ACHN (cell line): ENCODE measurements at regions not wholly inside any gene's neighbourhood (a gene's known extent, or its start where the extent isn't known, plus 50 kb on each side); places are given as distances from the start of the nearest gene placed in this dataset.
"Not testable (repeated sequence)": the region's sequence is repeated elsewhere in the genome, so short reads cannot be mapped to it uniquely, and the experiment has no call there.

ENCODE experiments used
- DNase-seq: peaks from one replicate; pipeline ENCODE4 v3.0.0-alpha.2; 2015
- in situ Hi-C: cut with HindIII; loops from 2 replicates; pipeline ENCODE4 v1.10.0; 2017; ENCODE audit warnings: low sequenced_read_pairs, low pct_ligation_motif_present, low pct_unique_long_range_greater_than_20kb

- in situ Hi-C loops, result no loop called here
- no peak for DNase-seq
These were observed 84.0 kb downstream of the HFE start for GRCh38 chr6:26170951-26171841.

- peak; percentile 51 for DNase-seq
- in situ Hi-C loops, result no loop called here
These were observed 85.4 kb downstream of the HFE start for GRCh38 chr6:26172608-26172968.

- DNase-seq, result no peak
- in situ Hi-C loops, result no loop called here
These were observed 86.6 kb downstream of the HFE start for GRCh38 chr6:26173836-26174145.

- DNase-seq, result no peak
- in situ Hi-C loops, result no loop called here
These were observed 87.8 kb downstream of the HFE start for GRCh38 chr6:26175033-26175427.

- peak; percentile 74 for DNase-seq
- in situ Hi-C loops, result no loop called here
These were observed 88.4 kb downstream of the HFE start for GRCh38 chr6:26175428-26176181.

GRCh38 chr6:26179675-26180074, 92.4 kb downstream of the HFE start:
- in situ Hi-C loops, result no loop called here
- no peak for DNase-seq

- in situ Hi-C loops, result no loop called here
- no peak for DNase-seq
These were observed 93.1 kb downstream of the HFE start for GRCh38 chr6:26180346-26180745.

GRCh38 chr6:26183237-26183580, 96.0 kb downstream of the HFE start:
- in situ Hi-C loops, result no loop called here
- no peak for DNase-seq

GRCh38 chr6:26183581-26184366, 96.5 kb downstream of the HFE start:
- in situ Hi-C loops, result no loop called here
- peak; percentile 90 for DNase-seq

GRCh38 chr6:26184367-26184891, 97.2 kb downstream of the HFE start:
- in situ Hi-C loops, result no loop called here
- DNase-seq, result no peak

GRCh38 chr6:26185004-26185403, 97.8 kb downstream of the HFE start:
- no peak for DNase-seq
- in situ Hi-C loops, result no loop called here

- in situ Hi-C loops, result no loop called here
- DNase-seq, result no peak
These were observed 98.6 kb downstream of the HFE start for GRCh38 chr6:26185802-26186201.

GRCh38 chr6:26186652-26187051, 99.4 kb downstream of the HFE start:
- in situ Hi-C loops, result no loop called here
- no peak for DNase-seq

- no peak for DNase-seq
- in situ Hi-C loops, result no loop called here
These were observed 100.1 kb downstream of the HFE start for GRCh38 chr6:26187292-26187691.

- in situ Hi-C loops, result no loop called here
These were observed 100.9 kb downstream of the HFE start for GRCh38 chr6:26187981-26188635.

GRCh38 chr6:26191512-26191911, 104.3 kb downstream of the HFE start:
- DNase-seq, in situ Hi-C loops: not testable (repeated sequence)

More at GRCh38 chr6:26187981-26188635, 100.9 kb downstream of the HFE start:
- peak; percentile 60 for DNase-seq

- in situ Hi-C loops, result no loop called here
- no peak for DNase-seq
These were observed 106.5 kb downstream of the HFE start for GRCh38 chr6:26193467-26194328.

GRCh38 chr6:26194329-26194701, 107.1 kb downstream of the HFE start:
- in situ Hi-C loops, result no loop called here
- DNase-seq, result no peak
